ENCODE measurements at regions not wholly inside any gene's neighbourhood (a gene's known extent, or its start where the extent isn't known, plus 50 kb on each side); places are given as distances from the start of the nearest gene placed in this dataset.

DNA sequence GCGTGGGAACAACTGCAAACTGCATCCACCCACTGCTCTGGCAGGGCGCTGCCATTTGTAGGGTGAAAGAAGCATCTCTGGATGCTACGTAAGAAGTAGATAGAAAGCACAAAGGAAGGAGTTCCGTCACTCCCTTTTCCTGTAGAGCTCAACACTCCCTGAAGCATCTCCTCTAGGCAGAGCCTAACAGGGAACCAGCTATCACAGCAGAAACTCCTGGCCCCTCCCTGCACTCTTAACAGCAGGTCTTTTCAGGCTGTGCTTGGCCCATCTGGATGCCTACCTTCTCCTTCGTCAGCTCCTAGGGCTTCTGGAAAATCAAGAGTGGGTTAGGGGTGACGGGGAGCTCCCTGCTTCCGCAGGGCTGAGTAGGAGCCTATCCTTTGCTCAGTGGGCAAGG, 112.9 kb upstream of the TLL1 start:
- no peaks in the 10 kb centered on the region for H3K9me3 ChIP-seq
- no peak overlapping the region for H3K4me3 ChIP-seq
- no peak for DNase-seq
- no peaks in the 10 kb centered on the region for H3K36me3 ChIP-seq
- TF ChIP-seq, protein P1, sequence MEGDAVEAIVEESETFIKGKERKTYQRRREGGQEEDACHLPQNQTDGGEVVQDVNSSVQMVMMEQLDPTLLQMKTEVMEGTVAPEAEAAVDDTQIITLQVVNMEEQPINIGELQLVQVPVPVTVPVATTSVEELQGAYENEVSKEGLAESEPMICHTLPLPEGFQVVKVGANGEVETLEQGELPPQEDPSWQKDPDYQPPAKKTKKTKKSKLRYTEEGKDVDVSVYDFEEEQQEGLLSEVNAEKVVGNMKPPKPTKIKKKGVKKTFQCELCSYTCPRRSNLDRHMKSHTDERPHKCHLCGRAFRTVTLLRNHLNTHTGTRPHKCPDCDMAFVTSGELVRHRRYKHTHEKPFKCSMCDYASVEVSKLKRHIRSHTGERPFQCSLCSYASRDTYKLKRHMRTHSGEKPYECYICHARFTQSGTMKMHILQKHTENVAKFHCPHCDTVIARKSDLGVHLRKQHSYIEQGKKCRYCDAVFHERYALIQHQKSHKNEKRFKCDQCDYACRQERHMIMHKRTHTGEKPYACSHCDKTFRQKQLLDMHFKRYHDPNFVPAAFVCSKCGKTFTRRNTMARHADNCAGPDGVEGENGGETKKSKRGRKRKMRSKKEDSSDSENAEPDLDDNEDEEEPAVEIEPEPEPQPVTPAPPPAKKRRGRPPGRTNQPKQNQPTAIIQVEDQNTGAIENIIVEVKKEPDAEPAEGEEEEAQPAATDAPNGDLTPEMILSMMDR (IDR thresholded peaks at IDR 0.05) = no peak
- no peak for TF ChIP-seq POLR2A (IDR thresholded peaks at IDR 0.05)
- no peak overlapping the region for H3K27ac ChIP-seq
- H3K4me1 ChIP-seq = no peaks in the 10 kb centered on the region
- H3K27me3 ChIP-seq = no peaks in the 10 kb centered on the region

DNA sequence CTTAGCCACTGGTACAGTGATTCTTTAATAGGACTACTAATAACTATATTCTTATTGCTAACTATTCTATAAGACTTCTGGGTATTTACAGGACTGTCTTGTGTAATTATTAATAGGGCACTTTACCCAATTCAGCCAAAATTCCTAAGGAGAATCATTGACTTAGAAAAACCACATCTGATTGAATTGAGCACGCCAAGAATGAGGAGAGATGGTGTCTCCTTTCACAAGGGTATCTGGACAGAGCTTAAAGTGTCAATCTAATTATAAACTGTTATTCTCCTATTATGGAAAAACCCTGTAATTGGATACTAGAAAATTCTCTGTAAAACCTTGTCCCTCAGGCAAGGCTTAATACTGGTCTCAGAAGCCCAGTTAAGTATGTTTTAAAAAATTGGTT, 111.1 kb upstream of the TLL1 start:
- Histone ChIP-seq H3K36me3 (no peaks in the 10 kb centered on the region), H3K9me3 (no peaks in the 10 kb centered on the region), H3K4me3 (no peak overlapping the region), H3K27me3 (no peaks in the 10 kb centered on the region), H3K4me1 (no peaks in the 10 kb centered on the region), H3K27ac (no peak overlapping the region)
- TF ChIP-seq, protein P1 (IDR thresholded peaks at IDR 0.05) = no peak
- no peak for TF ChIP-seq POLR2A (IDR thresholded peaks at IDR 0.05)
- DNase-seq = no peak

DNA sequence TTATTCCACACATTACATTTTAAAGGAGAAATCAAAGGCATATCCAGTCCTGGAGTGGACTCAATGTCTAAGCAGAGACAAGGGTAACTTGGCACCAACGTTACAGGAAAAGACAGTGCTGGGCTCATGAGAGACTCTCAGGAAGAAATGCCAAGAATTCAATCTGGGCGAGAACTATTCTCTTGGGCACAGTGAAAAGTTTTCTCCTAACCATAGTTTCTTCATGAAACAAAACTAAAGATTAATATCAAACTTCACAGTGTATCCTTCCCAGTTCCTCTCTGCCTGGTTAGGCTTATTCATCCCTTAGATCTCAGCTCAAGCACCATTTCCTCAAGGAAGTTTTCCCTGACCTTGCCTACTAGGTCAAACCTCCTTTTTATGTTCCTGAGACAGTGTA, 109.4 kb upstream of the TLL1 start:
- H3K27me3 ChIP-seq = no peaks in the 10 kb centered on the region
- H3K4me3 ChIP-seq = no peak overlapping the region
- TF ChIP-seq, protein P1 (IDR thresholded peaks at IDR 0.05) = no peak
- no peak for TF ChIP-seq POLR2A (IDR thresholded peaks at IDR 0.05)
- H3K27ac ChIP-seq = no peak overlapping the region
- H3K36me3 ChIP-seq = no peaks in the 10 kb centered on the region
- H3K4me1 ChIP-seq = no peaks in the 10 kb centered on the region
- no peaks in the 10 kb centered on the region for H3K9me3 ChIP-seq
- DNase-seq = no peak

DNA sequence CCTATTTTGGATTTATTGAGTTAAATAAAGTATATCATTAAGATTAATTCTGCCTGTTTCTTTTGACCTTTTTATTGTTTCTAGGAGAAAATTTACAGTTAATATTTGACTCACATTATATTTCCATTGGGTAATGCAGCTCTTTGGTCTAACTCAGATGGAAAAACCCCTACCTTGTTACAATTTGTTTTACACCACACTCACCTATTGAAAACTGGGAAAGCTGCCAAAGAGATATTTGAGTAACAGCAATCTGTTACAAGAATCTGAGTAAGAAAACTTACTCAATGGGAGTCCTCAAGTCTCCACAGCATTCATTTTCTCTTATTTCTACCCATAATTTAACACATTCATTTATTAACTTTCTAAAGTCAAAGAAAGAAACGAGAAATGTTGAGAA, 108.0 kb upstream of the TLL1 start:
- DNase-seq = no peak
- Histone ChIP-seq H3K36me3 (no peaks in the 10 kb centered on the region), H3K27ac (no peak overlapping the region), H3K27me3 (no peaks in the 10 kb centered on the region), H3K4me1 (no peaks in the 10 kb centered on the region), H3K4me3 (no peak overlapping the region), H3K9me3 (no peaks in the 10 kb centered on the region)
- TF ChIP-seq POLR2A (IDR thresholded peaks at IDR 0.05) = no peak
- TF ChIP-seq, protein P1 (IDR thresholded peaks at IDR 0.05) = no peak

DNA sequence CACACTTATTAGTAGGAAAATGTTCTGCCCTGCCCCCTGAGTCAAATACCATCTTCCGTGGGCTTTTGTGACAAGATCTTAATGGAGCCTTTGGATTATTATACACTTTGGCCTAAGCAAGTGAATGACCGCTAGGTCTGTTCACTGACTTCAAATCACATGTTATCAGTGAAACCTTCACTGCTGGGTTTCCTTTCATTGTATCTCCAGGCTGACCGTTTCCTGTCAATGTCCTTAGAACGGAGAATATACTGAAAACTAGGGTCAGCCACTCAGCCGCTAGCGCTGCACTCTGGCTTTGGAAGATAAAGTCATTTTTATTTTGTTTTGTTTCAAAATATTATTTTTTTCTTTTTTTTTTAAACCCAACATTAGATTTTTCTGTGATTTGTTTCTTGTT, 107.0 kb upstream of the TLL1 start:
- DNase-seq = no peak
- no peaks in the 10 kb centered on the region for H3K36me3 ChIP-seq
- no peaks in the 10 kb centered on the region for H3K27me3 ChIP-seq
- H3K9me3 ChIP-seq = no peaks in the 10 kb centered on the region
- H3K4me3 ChIP-seq = no peak overlapping the region
- H3K4me1 ChIP-seq = no peaks in the 10 kb centered on the region
- no peak for TF ChIP-seq POLR2A (IDR thresholded peaks at IDR 0.05)
- TF ChIP-seq, protein P1 (IDR thresholded peaks at IDR 0.05) = no peak
- no peak overlapping the region for H3K27ac ChIP-seq

DNA sequence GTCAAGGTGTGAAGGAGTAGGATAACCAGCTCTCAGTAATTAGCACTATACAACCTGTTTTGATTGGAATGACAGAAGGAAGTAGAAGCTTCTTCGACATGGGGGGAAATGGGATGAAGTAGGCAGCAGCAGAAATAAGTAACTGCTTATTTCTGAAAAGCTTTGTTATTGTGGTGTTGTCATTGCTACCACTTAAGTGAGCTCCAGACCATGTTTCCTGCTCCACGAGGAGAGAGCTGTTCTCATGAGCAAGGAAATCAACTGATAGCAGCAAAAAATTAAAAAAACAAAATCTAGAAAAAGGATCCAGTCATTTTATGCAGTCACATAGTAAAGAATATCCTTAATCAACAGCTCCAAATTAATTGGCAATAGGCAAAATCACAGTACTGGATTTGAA, 106.1 kb upstream of the TLL1 start:
- Histone ChIP-seq H3K4me3 (no peak overlapping the region), H3K27ac (no peak overlapping the region), H3K27me3 (no peaks in the 10 kb centered on the region), H3K9me3 (no peaks in the 10 kb centered on the region), H3K4me1 (no peaks in the 10 kb centered on the region), H3K36me3 (no peaks in the 10 kb centered on the region)
- DNase-seq = no peak
- no peak for TF ChIP-seq POLR2A (IDR thresholded peaks at IDR 0.05)
- TF ChIP-seq, protein P1 (IDR thresholded peaks at IDR 0.05) = no peak

All from Peyer's patch (tissue), 4 donors.